ENCODE measurements at regions not wholly inside any gene's neighbourhood (a gene's known extent, or its start where the extent isn't known, plus 50 kb on each side); places are given as distances from the start of the nearest gene placed in this dataset.

GRCh38 chr13:90545070-90545840 lies 802.2 kb upstream of the MIR17HG start:
- peaks cover 12 to 53% (median 37%) of the 10 kb centered on the region in 6 donors for H3K9me3 Mint-ChIP-seq
- no peak for DNase-seq
- H3K4me3 Mint-ChIP-seq = no peak overlapping the region
- no peaks in the 10 kb centered on the region for H3K4me1 Mint-ChIP-seq
- no peaks in the 10 kb centered on the region for H3K36me3 Mint-ChIP-seq
- peaks cover 0 to 4% (median 0%) of the 10 kb centered on the region in 3 donors for H3K27me3 Mint-ChIP-seq (ENCODE audit: low read depth in 3 of 3)
- no peak overlapping the region for H3K27ac Mint-ChIP-seq

GRCh38 chr13:90547272-90547790 lies 800.2 kb upstream of the MIR17HG start:
- Mint-ChIP-seq H3K4me3 (no peak overlapping the region), H3K27ac (no peak overlapping the region), H3K9me3 (peaks cover 9 to 49% (median 33%) of the 10 kb centered on the region in 6 donors), H3K27me3 (ENCODE audit: low read depth in 3 of 3) (peaks cover 0 to 4% (median 0%) of the 10 kb centered on the region in 3 donors), H3K36me3 (no peaks in the 10 kb centered on the region), H3K4me1 (no peaks in the 10 kb centered on the region)
- DNase-seq = no peak

- peaks cover 0 to 4% (median 0%) of the 10 kb centered on the region in 3 donors for H3K27me3 Mint-ChIP-seq (ENCODE audit: low read depth in 3 of 3)
- H3K9me3 Mint-ChIP-seq = peaks cover 9 to 45% (median 29%) of the 10 kb centered on the region in 6 donors
- no peak for DNase-seq
- no peak overlapping the region for H3K27ac Mint-ChIP-seq
- no peaks in the 10 kb centered on the region for H3K36me3 Mint-ChIP-seq
- H3K4me3 Mint-ChIP-seq = no peak overlapping the region
- H3K4me1 Mint-ChIP-seq = no peaks in the 10 kb centered on the region
Measured at GRCh38 chr13:90551253-90551652, 796.2 kb upstream of the MIR17HG start.

- Mint-ChIP-seq H3K27me3 (ENCODE audit: low read depth in 3 of 3) (peaks cover 0 to 4% (median 0%) of the 10 kb centered on the region in 3 donors), H3K27ac (no peak overlapping the region), H3K4me1 (no peaks in the 10 kb centered on the region), H3K36me3 (no peaks in the 10 kb centered on the region), H3K9me3 (peaks cover 6 to 50% (median 27%) of the 10 kb centered on the region in 6 donors), H3K4me3 (no peak overlapping the region)
- DNase-seq = no peak
Measured at GRCh38 chr13:90552702-90553101, 794.8 kb upstream of the MIR17HG start.

GRCh38 chr13:90553159-90553558 lies 794.3 kb upstream of the MIR17HG start:
- peaks cover 0 to 3% (median 0%) of the 10 kb centered on the region in 3 donors for H3K27me3 Mint-ChIP-seq (ENCODE audit: low read depth in 3 of 3)
- H3K4me1 Mint-ChIP-seq = no peaks in the 10 kb centered on the region
- peaks cover 2 to 49% (median 25%) of the 10 kb centered on the region in 6 donors for H3K9me3 Mint-ChIP-seq
- DNase-seq = no peak
- no peak overlapping the region for H3K27ac Mint-ChIP-seq
- H3K36me3 Mint-ChIP-seq = peaks cover 0 to under 1% (median 0%) of the 10 kb centered on the region in 3 donors
- no peak overlapping the region for H3K4me3 Mint-ChIP-seq

GRCh38 chr13:90557626-90558025 lies 789.9 kb upstream of the MIR17HG start:
- peaks cover 0 to 2% (median 0%) of the 10 kb centered on the region in 3 donors for H3K27me3 Mint-ChIP-seq (ENCODE audit: low read depth in 3 of 3)
- no peaks in the 10 kb centered on the region for H3K4me1 Mint-ChIP-seq
- H3K4me3 Mint-ChIP-seq = no peak overlapping the region
- peaks cover 0 to 3% (median 0%) of the 10 kb centered on the region in 3 donors for H3K36me3 Mint-ChIP-seq
- H3K9me3 Mint-ChIP-seq = peaks cover 3 to 56% (median 21%) of the 10 kb centered on the region in 6 donors
- no peak overlapping the region for H3K27ac Mint-ChIP-seq
- DNase-seq = no peak

GRCh38 chr13:90562443-90562842 lies 785.0 kb upstream of the MIR17HG start:
- H3K9me3 Mint-ChIP-seq = peaks cover 9 to 53% (median 24%) of the 10 kb centered on the region in 6 donors
- peaks cover 0 to 3% (median 0%) of the 10 kb centered on the region in 3 donors for H3K36me3 Mint-ChIP-seq
- no peak overlapping the region for H3K4me3 Mint-ChIP-seq
- DNase-seq = no peak
- no peak overlapping the region for H3K27ac Mint-ChIP-seq
- H3K4me1 Mint-ChIP-seq = no peaks in the 10 kb centered on the region
- H3K27me3 Mint-ChIP-seq (ENCODE audit: low read depth in 3 of 3) = peaks cover 0 to 2% (median 0%) of the 10 kb centered on the region in 3 donors

GRCh38 chr13:90564096-90564495 lies 783.4 kb upstream of the MIR17HG start:
- Mint-ChIP-seq H3K27me3 (ENCODE audit: low read depth in 3 of 3) (no peaks in the 10 kb centered on the region), H3K4me1 (no peaks in the 10 kb centered on the region), H3K4me3 (no peak overlapping the region)

GRCh38 chr13:90564566-90564965 lies 782.9 kb upstream of the MIR17HG start:
- no peaks in the 10 kb centered on the region for H3K27me3 Mint-ChIP-seq (ENCODE audit: low read depth in 3 of 3)

More at GRCh38 chr13:90564096-90564495, 783.4 kb upstream of the MIR17HG start:
- peaks cover 9 to 42% (median 18%) of the 10 kb centered on the region in 6 donors for H3K9me3 Mint-ChIP-seq
- H3K27ac Mint-ChIP-seq = no peak overlapping the region
- no peak for DNase-seq
- H3K36me3 Mint-ChIP-seq = no peaks in the 10 kb centered on the region

GRCh38 chr13:90565985-90566713 lies 781.3 kb upstream of the MIR17HG start:
- Mint-ChIP-seq H3K4me1 (no peaks in the 10 kb centered on the region), H3K4me3 (no peak overlapping the region), H3K27ac (no peak overlapping the region)

More at GRCh38 chr13:90564566-90564965, 782.9 kb upstream of the MIR17HG start:
- H3K9me3 Mint-ChIP-seq = peaks cover 9 to 40% (median 18%) of the 10 kb centered on the region in 6 donors
- DNase-seq = no peak
- no peak overlapping the region for H3K27ac Mint-ChIP-seq
- no peaks in the 10 kb centered on the region for H3K4me1 Mint-ChIP-seq
- no peak overlapping the region for H3K4me3 Mint-ChIP-seq
- H3K36me3 Mint-ChIP-seq = no peaks in the 10 kb centered on the region

GRCh38 chr13:90568165-90568564 lies 779.3 kb upstream of the MIR17HG start:
- Mint-ChIP-seq H3K36me3 (no peaks in the 10 kb centered on the region), H3K27ac (no peak overlapping the region), H3K4me3 (no peak overlapping the region), H3K27me3 (ENCODE audit: low read depth in 3 of 3) (no peaks in the 10 kb centered on the region), H3K4me1 (no peaks in the 10 kb centered on the region), H3K9me3 (peaks cover 6 to 27% (median 11%) of the 10 kb centered on the region in 6 donors)
- DNase-seq = no peak

More at GRCh38 chr13:90565985-90566713, 781.3 kb upstream of the MIR17HG start:
- no peak for DNase-seq
- Mint-ChIP-seq H3K9me3 (peaks cover 7 to 26% (median 13%) of the 10 kb centered on the region in 6 donors), H3K27me3 (ENCODE audit: low read depth in 3 of 3) (no peaks in the 10 kb centered on the region), H3K36me3 (no peaks in the 10 kb centered on the region)

GRCh38 chr13:90576067-90576466 lies 771.4 kb upstream of the MIR17HG start:
- H3K36me3 Mint-ChIP-seq = no peaks in the 10 kb centered on the region
- H3K27me3 Mint-ChIP-seq (ENCODE audit: low read depth in 3 of 3) = peaks cover 0 to 2% (median 0%) of the 10 kb centered on the region in 3 donors
- no peak overlapping the region for H3K27ac Mint-ChIP-seq
- peaks cover 6 to 35% (median 17%) of the 10 kb centered on the region in 6 donors for H3K9me3 Mint-ChIP-seq
- no peaks in the 10 kb centered on the region for H3K4me1 Mint-ChIP-seq
- H3K4me3 Mint-ChIP-seq = no peak overlapping the region
- DNase-seq = no peak

- Mint-ChIP-seq H3K4me3 (no peak overlapping the region), H3K4me1 (no peaks in the 10 kb centered on the region), H3K9me3 (peaks cover 7 to 35% (median 18%) of the 10 kb centered on the region in 6 donors), H3K36me3 (no peaks in the 10 kb centered on the region), H3K27ac (no peak overlapping the region), H3K27me3 (ENCODE audit: low read depth in 3 of 3) (peaks cover 0 to 2% (median 2%) of the 10 kb centered on the region in 3 donors)
- DNase-seq = no peak
Measured at GRCh38 chr13:90577726-90578125, 769.8 kb upstream of the MIR17HG start.

GRCh38 chr13:90585392-90585791 lies 762.1 kb upstream of the MIR17HG start:
- no peak overlapping the region for H3K27ac Mint-ChIP-seq
- H3K9me3 Mint-ChIP-seq = peaks cover 9 to 46% (median 17%) of the 10 kb centered on the region in 6 donors
- H3K36me3 Mint-ChIP-seq = no peaks in the 10 kb centered on the region
- DNase-seq = no peak
- H3K27me3 Mint-ChIP-seq (ENCODE audit: low read depth in 3 of 3) = peaks cover 0 to 2% (median 0%) of the 10 kb centered on the region in 3 donors
- H3K4me3 Mint-ChIP-seq = no peak overlapping the region
- H3K4me1 Mint-ChIP-seq = no peaks in the 10 kb centered on the region

Data from immature natural killer cell (primary cell).